ENCODE measurements at regions not wholly inside any gene's neighbourhood (a gene's known extent, or its start where the extent isn't known, plus 50 kb on each side); places are given as distances from the start of the nearest gene placed in this dataset.

DNA sequence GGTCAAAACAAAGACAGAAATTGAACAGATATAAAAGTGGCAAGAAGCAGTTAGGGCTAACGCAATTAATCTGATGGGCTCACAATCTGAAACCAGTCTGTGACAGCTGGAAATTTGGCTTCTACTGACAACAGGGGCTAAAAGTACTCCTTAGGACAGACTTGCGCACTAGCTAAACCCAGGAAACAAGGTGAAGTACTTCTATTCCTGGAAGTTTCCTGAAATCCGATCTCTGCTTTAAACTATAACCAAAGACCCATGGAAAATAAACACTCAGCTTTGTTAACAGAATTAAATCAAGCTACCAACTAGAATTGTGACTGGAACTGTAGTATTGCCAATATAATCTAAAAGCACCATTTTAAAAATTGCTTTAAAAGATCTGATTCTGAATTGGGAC is 520.2 kb upstream of the ZWINT start:
- Histone ChIP-seq H3K9me2 (ENCODE audit: insufficient read depth) (no peaks in the 10 kb centered on the region), H3K4me1 (ENCODE audit: insufficient read depth) (no peaks in the 10 kb centered on the region), H4K20me1 (ENCODE audit: insufficient read depth) (no peaks in the 10 kb centered on the region), H3K4me2 (ENCODE audit: unreplicated experiment) (no peak overlapping the region), H3K4me3 (no peak overlapping the region), H3K79me2 (ENCODE audit: insufficient read depth) (no peaks in the 10 kb centered on the region), H3K9me3 (ENCODE audit: low read depth) (no peaks in the 10 kb centered on the region), H3K27me3 (replicated peaks; ENCODE audit: insufficient read depth) (no peaks in the 10 kb centered on the region), H3F3A (ENCODE audit: insufficient read depth) (no peaks in the 10 kb centered on the region), H2AFZ (no peak overlapping the region), H3K36me3 (ENCODE audit: low read depth) (no peaks in the 10 kb centered on the region), H3K27ac (no peak overlapping the region), H3K9ac (no peak overlapping the region)
- in situ Hi-C loops (cut with MboI): no loop called here
- WGBS, 2 experiments (ENCODE audit: low coverage in 1 of 2, low lambda C conversion rate in 2 of 2, missing lambda C conversion rate in 2 of 2): 9% methylated on average over 3 of the region's 3 CpGs
- no peak for DNase-seq
- TF ChIP-seq EZH2phosphoT487 (IDR thresholded peaks at IDR 0.05; ENCODE audit: insufficient read depth, low read depth): no peak
- TF ChIP-seq EZH2 (IDR thresholded peaks at IDR 0.05; ENCODE audit: insufficient read depth, poor library complexity, severe bottlenecking): no peak

GRCh38 chr10:56880606-56881005 is 519.5 kb upstream of the ZWINT start:
- Histone ChIP-seq H3K36me3 (ENCODE audit: low read depth) (no peaks in the 10 kb centered on the region), H3K9me2 (ENCODE audit: insufficient read depth) (no peaks in the 10 kb centered on the region), H3F3A (ENCODE audit: insufficient read depth) (no peaks in the 10 kb centered on the region), H2AFZ (no peak overlapping the region), H3K9ac (no peak overlapping the region), H3K79me2 (ENCODE audit: insufficient read depth) (no peaks in the 10 kb centered on the region), H3K9me3 (ENCODE audit: low read depth) (no peaks in the 10 kb centered on the region), H3K27ac (no peak overlapping the region), H4K20me1 (ENCODE audit: insufficient read depth) (no peaks in the 10 kb centered on the region), H3K4me2 (ENCODE audit: unreplicated experiment) (no peak overlapping the region), H3K4me3 (no peak overlapping the region), H3K4me1 (ENCODE audit: insufficient read depth) (no peaks in the 10 kb centered on the region), H3K27me3 (replicated peaks; ENCODE audit: insufficient read depth) (no peaks in the 10 kb centered on the region)
- 22 to 28% methylated on average over 4 of the region's 4 CpGs for WGBS, 2 experiments (ENCODE audit: low coverage in 1 of 2, low lambda C conversion rate in 2 of 2, missing lambda C conversion rate in 2 of 2)
- TF ChIP-seq EZH2 (IDR thresholded peaks at IDR 0.05; ENCODE audit: insufficient read depth, poor library complexity, severe bottlenecking) (no peak), EZH2phosphoT487 (IDR thresholded peaks at IDR 0.05; ENCODE audit: insufficient read depth, low read depth) (no peak)
- in situ Hi-C loops (cut with MboI): no loop called here
- no peak for DNase-seq

- no peaks in the 10 kb centered on the region for H4K20me1 ChIP-seq (ENCODE audit: insufficient read depth)
- no peaks in the 10 kb centered on the region for H3K9me3 ChIP-seq (ENCODE audit: low read depth)
- no peaks in the 10 kb centered on the region for H3K27me3 ChIP-seq (replicated peaks; ENCODE audit: insufficient read depth)
- no peak overlapping the region for H2AFZ ChIP-seq
- no peaks in the 10 kb centered on the region for H3K9me2 ChIP-seq (ENCODE audit: insufficient read depth)
- DNase-seq: no peak
- H3K4me2 ChIP-seq (ENCODE audit: unreplicated experiment): no peak overlapping the region
- in situ Hi-C loops (cut with MboI): no loop called here
- no peaks in the 10 kb centered on the region for H3K36me3 ChIP-seq (ENCODE audit: low read depth)
- no peaks in the 10 kb centered on the region for H3K79me2 ChIP-seq (ENCODE audit: insufficient read depth)
- no peak overlapping the region for H3K27ac ChIP-seq
- H3K9ac ChIP-seq: no peak overlapping the region
- TF ChIP-seq EZH2 (IDR thresholded peaks at IDR 0.05; ENCODE audit: insufficient read depth, poor library complexity, severe bottlenecking): no peak
- TF ChIP-seq EZH2phosphoT487 (IDR thresholded peaks at IDR 0.05; ENCODE audit: insufficient read depth, low read depth): no peak
- H3K4me3 ChIP-seq: no peak overlapping the region
- H3F3A ChIP-seq (ENCODE audit: insufficient read depth): no peaks in the 10 kb centered on the region
- H3K4me1 ChIP-seq (ENCODE audit: insufficient read depth): no peaks in the 10 kb centered on the region
- 0% methylated on average over 1 of the region's 1 CpG for WGBS, 2 experiments (ENCODE audit: low coverage in 1 of 2, low lambda C conversion rate in 2 of 2, missing lambda C conversion rate in 2 of 2)
Measured at GRCh38 chr10:56874950-56875349, 513.9 kb upstream of the ZWINT start.

- in situ Hi-C loops (cut with MboI): no loop called here
- H3K27me3 ChIP-seq (replicated peaks; ENCODE audit: insufficient read depth): no peaks in the 10 kb centered on the region
Measured at GRCh38 chr10:56871160-56871668, 510.2 kb upstream of the ZWINT start.

DNA sequence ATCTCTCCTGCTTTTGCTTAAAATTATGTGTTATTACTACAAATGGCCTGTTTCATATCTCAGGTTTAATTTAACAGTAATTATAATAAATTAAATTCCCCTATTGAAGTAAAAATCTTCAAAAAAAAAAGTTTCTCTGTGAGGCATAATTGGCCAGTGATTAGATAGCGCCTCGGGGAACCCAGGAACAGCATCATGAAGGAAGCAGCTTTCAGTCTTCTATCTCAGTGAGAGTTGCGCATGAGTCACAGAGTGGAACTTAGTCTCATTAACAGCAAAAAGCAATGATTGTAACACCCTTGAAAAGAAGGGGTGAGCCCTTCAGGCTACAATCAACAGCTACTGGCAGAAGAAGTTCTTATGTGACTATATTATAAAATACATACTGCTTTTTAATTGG is 506.2 kb upstream of the ZWINT start:
- Histone ChIP-seq H3K9me3 (ENCODE audit: low read depth) (no peaks in the 10 kb centered on the region), H3K36me3 (ENCODE audit: low read depth) (no peaks in the 10 kb centered on the region), H3K4me3 (no peak overlapping the region), H4K20me1 (ENCODE audit: insufficient read depth) (no peaks in the 10 kb centered on the region), H3K27me3 (replicated peaks; ENCODE audit: insufficient read depth) (no peaks in the 10 kb centered on the region), H2AFZ (no peak overlapping the region), H3K79me2 (ENCODE audit: insufficient read depth) (no peaks in the 10 kb centered on the region), H3K9me2 (ENCODE audit: insufficient read depth) (no peaks in the 10 kb centered on the region), H3K9ac (no peak overlapping the region), H3K4me2 (ENCODE audit: unreplicated experiment) (no peak overlapping the region), H3F3A (ENCODE audit: insufficient read depth) (no peaks in the 10 kb centered on the region), H3K27ac (no peak overlapping the region), H3K4me1 (ENCODE audit: insufficient read depth) (no peaks in the 10 kb centered on the region)
- in situ Hi-C loops (cut with MboI): no loop called here
- TF ChIP-seq EZH2phosphoT487 (IDR thresholded peaks at IDR 0.05; ENCODE audit: insufficient read depth, low read depth): no peak
- TF ChIP-seq EZH2 (IDR thresholded peaks at IDR 0.05; ENCODE audit: insufficient read depth, poor library complexity, severe bottlenecking): no peak
- WGBS, 2 experiments (ENCODE audit: low coverage in 1 of 2, low lambda C conversion rate in 2 of 2, missing lambda C conversion rate in 2 of 2): 52 to 53% methylated on average over 3 of the region's 3 CpGs
- no peak for DNase-seq

More at GRCh38 chr10:56871160-56871668, 510.2 kb upstream of the ZWINT start:
- DNase-seq: no peak
- no peak overlapping the region for H3K4me2 ChIP-seq (ENCODE audit: unreplicated experiment)
- H3K4me1 ChIP-seq (ENCODE audit: insufficient read depth): no peaks in the 10 kb centered on the region
- H3K9me3 ChIP-seq (ENCODE audit: low read depth): no peaks in the 10 kb centered on the region
- H3K9me2 ChIP-seq (ENCODE audit: insufficient read depth): no peaks in the 10 kb centered on the region
- H3K27ac ChIP-seq: no peak overlapping the region
- no peaks in the 10 kb centered on the region for H3F3A ChIP-seq (ENCODE audit: insufficient read depth)
- no peaks in the 10 kb centered on the region for H4K20me1 ChIP-seq (ENCODE audit: insufficient read depth)
- no peaks in the 10 kb centered on the region for H3K79me2 ChIP-seq (ENCODE audit: insufficient read depth)
- no peak for TF ChIP-seq EZH2phosphoT487 (IDR thresholded peaks at IDR 0.05; ENCODE audit: insufficient read depth, low read depth)
- no peak for TF ChIP-seq EZH2 (IDR thresholded peaks at IDR 0.05; ENCODE audit: insufficient read depth, poor library complexity, severe bottlenecking)
- no peak overlapping the region for H3K4me3 ChIP-seq
- no peak overlapping the region for H2AFZ ChIP-seq
- H3K36me3 ChIP-seq (ENCODE audit: low read depth): no peaks in the 10 kb centered on the region
- no peak overlapping the region for H3K9ac ChIP-seq
